NB4 (cell line): ENCODE measurements at regions not wholly inside any gene's neighbourhood (a gene's known extent, or its start where the extent isn't known, plus 50 kb on each side); places are given as distances from the start of the nearest gene placed in this dataset.

Source experiments
- POLR2A ChIP-seq: IDR thresholded peaks from 2 replicates; pipeline ENCODE4 v1.6.1; 2011; ENCODE audit warnings: mild to moderate bottlenecking; ENCODE audit not compliant: insufficient read length; ENCODE audit errors: extremely low read depth
- TF ChIP-seq, protein P1 (sequence below): IDR thresholded peaks from one replicate; pipeline ENCODE4 v1.5.1; 2012; ENCODE audit warnings: low read depth, low read length

DNA sequence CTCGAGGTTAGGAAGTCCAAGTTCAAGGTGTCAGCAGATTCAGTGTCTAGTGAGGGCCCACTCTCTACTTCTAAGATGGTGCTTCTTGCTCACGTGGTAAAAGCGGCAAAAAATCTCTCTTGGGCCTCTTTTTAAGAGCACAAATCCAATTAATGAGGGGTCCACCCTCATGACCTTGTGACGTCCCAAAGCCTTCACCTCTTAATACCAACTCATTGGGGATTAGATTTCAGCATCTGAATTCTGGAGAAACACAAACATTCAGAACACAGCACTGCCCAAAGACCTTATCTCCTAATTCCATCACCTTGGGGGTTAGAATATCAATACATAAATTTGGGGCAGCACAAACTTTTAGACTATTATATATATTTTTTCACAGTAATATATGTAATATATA lies 146.4 kb upstream of the GPC6 start:
- TF ChIP-seq, protein P1, sequence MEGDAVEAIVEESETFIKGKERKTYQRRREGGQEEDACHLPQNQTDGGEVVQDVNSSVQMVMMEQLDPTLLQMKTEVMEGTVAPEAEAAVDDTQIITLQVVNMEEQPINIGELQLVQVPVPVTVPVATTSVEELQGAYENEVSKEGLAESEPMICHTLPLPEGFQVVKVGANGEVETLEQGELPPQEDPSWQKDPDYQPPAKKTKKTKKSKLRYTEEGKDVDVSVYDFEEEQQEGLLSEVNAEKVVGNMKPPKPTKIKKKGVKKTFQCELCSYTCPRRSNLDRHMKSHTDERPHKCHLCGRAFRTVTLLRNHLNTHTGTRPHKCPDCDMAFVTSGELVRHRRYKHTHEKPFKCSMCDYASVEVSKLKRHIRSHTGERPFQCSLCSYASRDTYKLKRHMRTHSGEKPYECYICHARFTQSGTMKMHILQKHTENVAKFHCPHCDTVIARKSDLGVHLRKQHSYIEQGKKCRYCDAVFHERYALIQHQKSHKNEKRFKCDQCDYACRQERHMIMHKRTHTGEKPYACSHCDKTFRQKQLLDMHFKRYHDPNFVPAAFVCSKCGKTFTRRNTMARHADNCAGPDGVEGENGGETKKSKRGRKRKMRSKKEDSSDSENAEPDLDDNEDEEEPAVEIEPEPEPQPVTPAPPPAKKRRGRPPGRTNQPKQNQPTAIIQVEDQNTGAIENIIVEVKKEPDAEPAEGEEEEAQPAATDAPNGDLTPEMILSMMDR = no peak
- TF ChIP-seq POLR2A = no peak
